ENCODE measurements at regions not wholly inside any gene's neighbourhood (a gene's known extent, or its start where the extent isn't known, plus 50 kb on each side); places are given as distances from the start of the nearest gene placed in this dataset.
"Not testable (repeated sequence)": the region's sequence is repeated elsewhere in the genome, so short reads cannot be mapped to it uniquely, and the experiment has no call there.

DNA sequence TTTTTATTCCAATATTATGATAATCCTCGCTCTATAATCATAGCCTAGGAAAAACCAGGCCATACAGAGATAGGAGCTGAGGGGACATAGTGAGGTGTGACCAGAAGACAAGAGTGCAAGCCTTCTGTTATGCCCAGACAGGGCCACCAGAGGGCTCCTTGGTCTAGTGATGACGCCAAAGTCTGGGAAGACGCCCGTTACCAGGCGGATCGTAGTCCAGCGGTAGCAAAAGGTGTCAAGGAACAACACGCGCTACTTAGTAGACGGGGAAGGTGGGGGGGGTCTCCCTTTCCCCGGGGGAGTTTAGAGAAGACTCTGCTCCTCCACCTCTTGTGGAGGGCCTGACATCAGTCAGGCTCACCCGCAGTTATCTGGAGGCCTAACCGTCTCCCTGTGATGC is 253.8 kb upstream of the RGPD4 start:
- in situ Hi-C loops (cut with MboI; ENCODE audit: low sequenced_read_pairs); H3K4me1 ChIP-seq; H3K27me3 ChIP-seq (ENCODE audit: low read depth); H3K4me3 ChIP-seq; H3K9me3 ChIP-seq; H3K36me3 ChIP-seq (replicated peaks): not testable (repeated sequence)
- peak in 1 of 2 experiments; percentile 12 for DNase-seq (ENCODE audit: low spot score in 2 of 2)

DNA sequence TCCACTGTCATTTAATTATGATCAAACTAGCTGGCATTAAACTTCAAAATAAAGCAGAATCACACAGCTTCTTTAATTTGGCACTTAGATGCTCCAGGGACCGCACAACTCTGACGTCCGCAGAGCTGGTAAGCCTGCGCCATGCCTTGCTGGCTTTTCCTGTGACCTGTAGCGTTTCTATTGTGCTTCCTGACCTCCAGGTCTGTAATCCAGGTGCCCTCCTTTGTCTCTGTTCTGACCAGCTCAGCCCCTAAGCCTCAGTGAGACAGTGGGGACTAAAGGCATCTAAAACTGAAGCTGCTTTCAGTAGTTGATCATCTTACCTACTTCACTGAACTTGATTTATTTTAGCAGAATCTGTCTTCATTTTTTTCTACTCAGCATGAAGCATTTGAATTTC is 249.7 kb upstream of the RGPD4 start:
- H3K9me3 ChIP-seq, result no peaks in the 10 kb centered on the region
- DNase-seq (ENCODE audit: low spot score in 2 of 2), result no peak
- H3K36me3 ChIP-seq (replicated peaks), result no peaks in the 10 kb centered on the region
- in situ Hi-C loops (cut with MboI; ENCODE audit: low sequenced_read_pairs), result no loop called here
- no peaks in the 10 kb centered on the region for H3K4me1 ChIP-seq
- H3K4me3 ChIP-seq, result no peak overlapping the region
- no peaks in the 10 kb centered on the region for H3K27me3 ChIP-seq (ENCODE audit: low read depth)

DNA sequence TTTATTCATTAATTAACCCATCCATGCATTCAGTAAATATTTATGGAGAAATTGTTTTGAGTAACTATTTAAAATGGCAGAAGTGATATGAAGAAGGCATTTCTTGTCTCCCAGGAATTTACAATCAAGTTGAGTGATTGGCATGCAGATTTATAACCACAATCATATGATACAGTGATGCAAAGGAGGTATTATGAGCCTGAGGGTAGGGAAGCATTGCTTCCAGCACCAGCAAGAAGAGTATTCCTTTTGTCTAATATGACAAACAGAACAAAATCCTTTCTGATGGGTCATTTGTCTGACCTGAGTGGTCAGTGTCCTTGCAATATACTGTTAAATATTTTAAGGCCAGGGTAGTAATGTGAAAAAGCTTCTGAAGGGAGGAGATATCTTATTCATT is 244.2 kb upstream of the RGPD4 start:
- Histone ChIP-seq H3K27me3 (ENCODE audit: low read depth) (no peaks in the 10 kb centered on the region), H3K4me1 (no peaks in the 10 kb centered on the region), H3K9me3 (no peaks in the 10 kb centered on the region), H3K36me3 (replicated peaks) (no peaks in the 10 kb centered on the region), H3K4me3 (no peak overlapping the region)
- no peak for DNase-seq (ENCODE audit: low spot score in 2 of 2)
- in situ Hi-C loops (cut with MboI; ENCODE audit: low sequenced_read_pairs), result no loop called here

DNA sequence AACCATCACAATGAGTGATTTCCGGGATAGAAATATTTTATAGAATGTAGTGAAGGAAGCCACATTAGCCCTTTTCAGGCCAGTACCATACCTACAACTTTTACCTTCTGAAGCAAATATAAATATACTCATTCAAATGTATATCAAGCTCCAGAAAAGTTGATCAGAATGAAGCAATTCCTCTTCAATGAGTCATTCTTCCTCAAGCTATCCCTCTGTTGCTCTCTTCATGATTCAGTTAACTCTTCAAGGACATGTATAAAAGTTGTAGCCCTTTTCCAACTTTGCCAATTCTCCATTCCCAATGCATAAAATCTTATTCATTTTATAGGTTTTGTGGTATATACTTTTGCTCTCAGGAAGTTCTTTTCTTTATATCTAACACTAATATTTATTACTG is 242.1 kb upstream of the RGPD4 start:
- Histone ChIP-seq H3K27me3 (ENCODE audit: low read depth) (no peaks in the 10 kb centered on the region), H3K36me3 (replicated peaks) (no peaks in the 10 kb centered on the region), H3K9me3 (no peaks in the 10 kb centered on the region), H3K4me3 (no peak overlapping the region), H3K4me1 (no peaks in the 10 kb centered on the region)
- DNase-seq (ENCODE audit: low spot score in 2 of 2), result no peak
- in situ Hi-C loops (cut with MboI; ENCODE audit: low sequenced_read_pairs), result no loop called here

DNA sequence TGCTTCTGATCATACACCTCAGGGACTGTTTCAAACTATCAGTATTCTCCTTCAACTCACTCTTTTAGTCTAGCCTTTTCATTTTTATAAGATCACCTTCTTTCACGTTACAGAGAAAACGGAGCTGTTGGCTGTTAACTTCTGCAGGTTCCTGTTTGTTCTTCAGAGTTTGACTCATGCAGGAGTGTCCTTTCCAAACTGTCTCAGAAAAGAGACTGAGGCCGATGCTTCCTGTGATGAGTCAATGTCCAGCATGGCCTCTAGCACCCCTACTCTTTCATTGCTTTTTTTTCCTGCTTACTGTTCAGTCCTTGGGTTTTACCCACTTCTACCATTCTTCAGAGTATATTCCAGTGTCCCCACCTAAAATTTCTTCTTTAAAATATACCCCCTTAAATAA is 240.8 kb upstream of the RGPD4 start:
- Histone ChIP-seq H3K9me3 (no peaks in the 10 kb centered on the region), H3K4me3 (no peak overlapping the region), H3K4me1 (no peaks in the 10 kb centered on the region), H3K27me3 (ENCODE audit: low read depth) (no peaks in the 10 kb centered on the region), H3K36me3 (replicated peaks) (no peaks in the 10 kb centered on the region)
- in situ Hi-C loops (cut with MboI; ENCODE audit: low sequenced_read_pairs), result no loop called here
- DNase-seq (ENCODE audit: low spot score in 2 of 2), result no peak

DNA sequence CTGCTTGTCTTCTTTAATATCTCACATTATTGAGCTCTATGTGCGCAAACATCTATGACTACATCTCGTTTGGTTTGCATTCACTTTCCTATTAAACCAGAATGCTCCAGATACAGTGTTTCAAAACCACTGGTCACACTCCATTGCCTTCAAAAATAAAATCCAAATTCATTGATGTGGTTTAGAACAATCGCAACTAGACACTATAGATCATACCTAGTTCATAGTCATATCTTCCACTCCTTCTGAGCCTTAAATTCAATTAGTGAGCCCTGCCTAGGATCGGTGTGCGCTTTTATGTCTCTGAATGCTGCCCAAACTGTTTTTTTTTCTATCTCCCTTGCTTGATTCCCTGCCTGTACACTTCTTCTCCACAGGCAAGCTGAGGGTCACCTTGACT is 238.5 kb upstream of the RGPD4 start:
- DNase-seq (ENCODE audit: low spot score in 2 of 2), result no peak
- Histone ChIP-seq H3K9me3 (no peaks in the 10 kb centered on the region), H3K4me1 (no peaks in the 10 kb centered on the region), H3K4me3 (no peak overlapping the region), H3K27me3 (ENCODE audit: low read depth) (no peaks in the 10 kb centered on the region), H3K36me3 (replicated peaks) (no peaks in the 10 kb centered on the region)
- in situ Hi-C loops (cut with MboI; ENCODE audit: low sequenced_read_pairs), result no loop called here

DNA sequence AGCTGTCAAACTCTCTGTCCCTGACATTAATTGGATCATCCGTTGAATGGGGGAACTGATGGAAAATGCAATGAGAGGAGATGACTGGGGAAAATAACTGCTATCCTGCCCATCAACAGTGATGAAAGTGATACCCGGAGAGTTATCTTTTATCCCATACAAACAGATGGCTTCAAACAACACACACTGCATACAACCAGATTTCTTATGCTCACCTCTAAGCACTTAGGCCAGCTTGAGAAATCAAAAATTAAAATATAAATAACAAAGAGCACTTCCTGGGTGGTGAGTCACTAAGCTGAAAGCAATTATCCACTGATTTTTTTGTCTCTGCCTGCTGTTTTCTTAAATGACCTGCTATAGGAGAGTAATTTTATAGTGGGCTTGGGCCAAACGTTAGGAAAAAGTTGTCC is 237.6 kb upstream of the RGPD4 start:
- no peaks in the 10 kb centered on the region for H3K9me3 ChIP-seq
- H3K27me3 ChIP-seq (ENCODE audit: low read depth), result no peaks in the 10 kb centered on the region
- DNase-seq (ENCODE audit: low spot score in 2 of 2), result no peak
- in situ Hi-C loops (cut with MboI; ENCODE audit: low sequenced_read_pairs), result no loop called here
- no peak overlapping the region for H3K4me3 ChIP-seq
- no peaks in the 10 kb centered on the region for H3K36me3 ChIP-seq (replicated peaks)
- H3K4me1 ChIP-seq, result no peaks in the 10 kb centered on the region

DNA sequence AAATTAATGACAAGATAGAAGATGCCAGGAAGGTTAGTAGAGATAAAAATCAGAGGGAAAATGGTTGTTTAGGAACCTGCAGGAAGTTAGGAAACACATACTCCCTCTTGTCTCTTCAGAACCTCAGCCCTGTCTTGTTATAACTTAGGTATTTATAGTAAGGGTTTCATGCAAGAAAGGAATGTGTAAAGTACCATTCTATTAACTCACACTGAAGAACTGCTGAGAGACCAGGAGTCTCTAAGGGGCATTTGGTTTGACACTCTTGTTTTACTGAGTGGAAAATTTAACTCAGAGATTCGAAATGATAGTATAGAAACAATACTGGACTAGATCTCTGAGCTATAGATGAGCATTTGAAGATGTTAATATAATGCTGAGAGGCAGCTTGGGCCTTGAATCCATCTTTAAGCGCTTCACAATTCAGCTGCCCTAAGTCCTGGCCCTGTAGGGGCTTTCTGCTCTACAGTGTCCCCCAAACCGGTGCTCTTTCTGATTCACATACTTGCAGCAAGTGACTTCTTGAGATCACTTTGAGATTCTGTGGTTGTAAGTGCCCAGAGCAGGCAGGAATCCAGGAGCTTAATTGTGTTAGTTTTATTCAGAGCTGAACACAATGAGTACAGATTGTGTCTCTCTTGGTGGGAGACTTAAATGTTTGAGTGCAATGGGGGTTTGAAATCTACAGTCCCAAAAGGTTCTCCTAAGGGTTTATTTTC is 235.0 kb upstream of the RGPD4 start:
- no peak for DNase-seq (ENCODE audit: low spot score in 2 of 2)
- no peaks in the 10 kb centered on the region for H3K9me3 ChIP-seq
- H3K4me3 ChIP-seq, result no peak overlapping the region
- no peaks in the 10 kb centered on the region for H3K27me3 ChIP-seq (ENCODE audit: low read depth)
- in situ Hi-C loops (cut with MboI; ENCODE audit: low sequenced_read_pairs), result no loop called here
- H3K36me3 ChIP-seq (replicated peaks), result no peaks in the 10 kb centered on the region
- no peaks in the 10 kb centered on the region for H3K4me1 ChIP-seq

DNA sequence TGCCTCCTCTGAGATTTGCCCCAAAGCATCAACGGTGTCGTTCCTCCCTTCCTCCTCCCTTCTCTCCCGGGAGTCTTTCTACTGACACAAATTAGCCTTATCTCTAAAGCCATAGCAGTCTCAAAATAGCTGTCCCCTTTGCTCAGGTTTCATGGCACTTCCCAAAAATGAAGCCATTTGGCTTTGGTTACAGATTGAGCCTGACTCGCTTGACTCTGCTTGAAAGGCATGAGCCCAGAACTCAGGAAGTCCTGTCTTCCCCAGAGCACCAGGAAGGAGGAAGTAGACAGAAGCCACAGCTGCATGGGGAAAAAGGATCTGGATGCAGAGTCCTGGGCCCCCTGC is 234.4 kb upstream of the RGPD4 start:
- Histone ChIP-seq H3K4me1 (no peaks in the 10 kb centered on the region), H3K9me3 (no peaks in the 10 kb centered on the region), H3K4me3 (no peak overlapping the region), H3K36me3 (replicated peaks) (no peaks in the 10 kb centered on the region), H3K27me3 (ENCODE audit: low read depth) (no peaks in the 10 kb centered on the region)
- in situ Hi-C loops (cut with MboI; ENCODE audit: low sequenced_read_pairs), result no loop called here
- DNase-seq (ENCODE audit: low spot score in 2 of 2), result no peak

DNA sequence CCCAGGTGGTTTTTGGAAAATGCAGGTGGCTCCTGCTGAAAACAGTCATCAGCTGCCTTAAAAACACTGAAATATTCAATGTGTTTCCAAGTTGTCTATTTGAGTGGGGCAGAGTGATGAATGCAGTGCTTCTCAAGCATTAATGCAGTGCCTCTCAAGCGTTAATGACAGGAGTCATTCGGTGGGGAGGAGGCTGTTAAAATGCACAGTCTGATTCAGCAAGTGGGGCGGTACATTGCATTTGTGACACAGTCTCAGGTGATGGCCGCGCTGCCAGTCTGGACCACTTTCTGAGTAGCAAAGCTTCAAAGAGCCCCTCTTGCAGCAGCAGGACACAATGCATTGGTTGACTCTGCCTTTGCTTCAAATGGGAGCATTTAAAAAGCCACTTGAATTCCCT is 231.4 kb upstream of the RGPD4 start:
- Histone ChIP-seq H3K27me3 (ENCODE audit: low read depth) (no peaks in the 10 kb centered on the region), H3K9me3 (no peaks in the 10 kb centered on the region), H3K36me3 (replicated peaks) (no peaks in the 10 kb centered on the region), H3K4me1 (no peaks in the 10 kb centered on the region), H3K4me3 (no peak overlapping the region)
- in situ Hi-C loops (cut with MboI; ENCODE audit: low sequenced_read_pairs), result no loop called here
- no peak for DNase-seq (ENCODE audit: low spot score in 2 of 2)

DNA sequence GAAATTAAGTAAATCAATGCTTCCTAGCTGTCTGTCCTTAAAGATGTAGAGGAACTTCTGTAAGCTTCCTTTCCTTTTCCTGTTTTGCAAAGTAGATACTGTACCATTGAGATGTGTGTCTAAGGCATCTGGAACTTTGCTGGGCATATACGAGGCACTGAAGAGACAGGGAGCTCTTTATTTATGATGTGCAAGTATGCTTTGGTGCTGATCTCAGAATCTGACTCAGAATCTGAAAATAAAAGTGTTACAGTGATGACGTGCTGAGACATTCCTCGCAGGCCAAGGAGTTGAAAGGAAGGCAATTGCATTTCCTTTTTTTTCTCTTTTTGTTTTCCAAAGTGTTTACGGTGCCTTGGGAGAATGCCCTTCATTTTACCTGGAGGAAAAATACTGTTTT is 230.9 kb upstream of the RGPD4 start:
- H3K4me3 ChIP-seq, result no peak overlapping the region
- in situ Hi-C loops (cut with MboI; ENCODE audit: low sequenced_read_pairs), result no loop called here
- DNase-seq (ENCODE audit: low spot score in 2 of 2), result no peak

DNA sequence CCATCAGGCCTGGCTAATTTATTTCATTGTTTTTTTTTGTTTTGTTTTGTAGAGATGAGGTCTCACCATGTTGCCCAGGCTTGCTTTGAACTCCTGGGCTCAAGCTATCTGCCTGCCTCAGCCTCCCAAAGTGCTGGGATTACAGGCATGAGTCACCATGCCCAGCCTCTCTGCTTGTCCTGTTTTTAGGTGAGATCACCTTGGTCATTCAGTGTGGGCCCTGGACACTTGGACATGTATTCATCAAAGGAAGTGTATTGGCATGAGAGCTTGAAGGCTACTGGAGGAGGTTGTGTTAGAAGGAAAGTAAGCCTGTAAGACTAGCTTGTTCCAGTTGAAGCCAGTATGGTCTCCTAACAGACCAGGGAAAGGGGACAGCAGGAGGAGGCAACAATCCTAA is 229.2 kb upstream of the RGPD4 start:
- Histone ChIP-seq H3K9me3 (no peaks in the 10 kb centered on the region), H3K36me3 (replicated peaks) (no peaks in the 10 kb centered on the region), H3K4me1 (no peaks in the 10 kb centered on the region), H3K27me3 (ENCODE audit: low read depth) (no peaks in the 10 kb centered on the region), H3K4me3 (no peak overlapping the region)
- DNase-seq (ENCODE audit: low spot score in 2 of 2), result no peak
- in situ Hi-C loops (cut with MboI; ENCODE audit: low sequenced_read_pairs), result no loop called here

More for the DNA sequence above, 230.9 kb upstream of the RGPD4 start:
- no peaks in the 10 kb centered on the region for H3K9me3 ChIP-seq
- H3K4me1 ChIP-seq, result no peaks in the 10 kb centered on the region
- no peaks in the 10 kb centered on the region for H3K27me3 ChIP-seq (ENCODE audit: low read depth)
- H3K36me3 ChIP-seq (replicated peaks), result no peaks in the 10 kb centered on the region

DNA sequence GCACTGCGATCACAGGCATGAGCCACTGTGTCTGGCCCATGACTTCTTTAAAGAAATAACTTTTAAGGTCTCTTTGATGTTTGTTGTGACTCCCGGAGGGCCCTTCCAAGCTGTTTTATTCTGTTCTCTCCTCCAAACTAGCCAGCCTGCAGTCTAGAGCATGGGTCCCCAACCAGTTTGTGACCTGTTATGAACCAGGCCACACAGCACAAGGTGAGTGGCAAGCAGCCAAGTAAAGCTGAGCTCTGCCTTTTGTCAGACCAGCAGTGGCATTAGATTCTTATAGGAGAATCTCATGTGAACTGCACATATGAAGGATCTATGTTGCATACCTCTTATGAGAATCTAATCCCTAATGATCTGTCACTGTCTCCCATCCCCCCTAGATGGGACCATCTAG is 223.9 kb upstream of the RGPD4 start:
- in situ Hi-C loops (cut with MboI; ENCODE audit: low sequenced_read_pairs), result no loop called here
- no peaks in the 10 kb centered on the region for H3K36me3 ChIP-seq (replicated peaks)
- H3K27me3 ChIP-seq (ENCODE audit: low read depth), result no peaks in the 10 kb centered on the region
- H3K9me3 ChIP-seq, result no peaks in the 10 kb centered on the region
- H3K4me3 ChIP-seq, result no peak overlapping the region
- no peaks in the 10 kb centered on the region for H3K4me1 ChIP-seq
- no peak for DNase-seq (ENCODE audit: low spot score in 2 of 2)

DNA sequence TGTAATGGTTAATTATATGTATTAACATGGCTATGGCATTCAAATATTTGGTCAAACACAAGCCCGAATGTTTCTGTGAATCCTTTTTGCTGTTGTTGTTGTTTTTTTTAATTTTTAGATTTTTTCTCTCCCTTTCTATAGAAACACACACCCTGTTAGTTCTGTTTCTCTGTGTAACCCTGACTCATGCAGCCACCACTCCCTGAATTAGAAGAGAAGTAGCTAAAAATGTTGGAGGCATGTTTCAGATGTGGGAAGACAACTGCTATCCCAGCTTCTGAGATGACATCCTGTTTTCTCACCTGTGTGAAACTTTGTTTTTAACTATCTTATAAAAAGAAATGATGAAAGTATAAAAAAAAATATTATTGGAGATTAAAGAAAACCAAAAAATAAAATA is 219.6 kb upstream of the RGPD4 start:
- H3K4me3 ChIP-seq, result no peak overlapping the region
- no peaks in the 10 kb centered on the region for H3K9me3 ChIP-seq
- H3K27me3 ChIP-seq (ENCODE audit: low read depth), result no peaks in the 10 kb centered on the region
- in situ Hi-C loops (cut with MboI; ENCODE audit: low sequenced_read_pairs), result no loop called here
- H3K36me3 ChIP-seq (replicated peaks), result no peaks in the 10 kb centered on the region
- no peak for DNase-seq (ENCODE audit: low spot score in 2 of 2)
- no peaks in the 10 kb centered on the region for H3K4me1 ChIP-seq

DNA sequence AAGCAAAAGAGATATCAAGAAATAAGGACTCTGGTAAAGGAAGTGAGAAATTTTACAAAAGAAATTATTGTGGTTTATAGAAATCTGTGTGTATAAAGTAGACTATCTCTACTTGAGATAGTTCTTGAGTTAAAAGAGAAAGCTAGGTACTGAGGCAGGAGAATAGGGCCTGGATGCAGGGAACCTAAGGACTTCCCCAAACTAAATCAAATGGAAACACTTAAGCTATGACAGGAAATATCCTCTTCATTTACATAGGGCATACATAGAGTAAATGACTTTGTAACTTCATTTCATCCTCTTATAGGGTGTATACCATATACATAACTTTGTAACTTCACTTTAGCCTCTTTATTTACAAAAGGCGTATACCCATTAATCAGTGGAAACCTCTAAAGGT is 219.2 kb upstream of the RGPD4 start:
- Histone ChIP-seq H3K4me1 (no peaks in the 10 kb centered on the region), H3K36me3 (replicated peaks) (no peaks in the 10 kb centered on the region), H3K9me3 (no peaks in the 10 kb centered on the region), H3K27me3 (ENCODE audit: low read depth) (no peaks in the 10 kb centered on the region), H3K4me3 (no peak overlapping the region)
- in situ Hi-C loops (cut with MboI; ENCODE audit: low sequenced_read_pairs), result no loop called here
- no peak for DNase-seq (ENCODE audit: low spot score in 2 of 2)

Measured in HAP-1 (cell line).